Activated CD4-positive, alpha-beta T cell treated with anti-CD3 and anti-CD28 coated beads, Interleukin-2, amount 10 ng/mL, durations not matched to agents 7 days and 5 days (primary cell): ENCODE measurements at regions not wholly inside any gene's neighbourhood (a gene's known extent, or its start where the extent isn't known, plus 50 kb on each side); places are given as distances from the start of the nearest gene placed in this dataset.

Experiments used
- CTCF ChIA-PET: fragments of 350-600 bp; sonication (Branson Sonifier 250); formaldehyde crosslinking; loops from one replicate; lab custom pipeline; 2021; ENCODE audit warnings: antibody characterized with exemption; lab: Charles Lee
- POLR2A ChIA-PET: fragments of 350-600 bp; sonication (Branson Sonifier 250); formaldehyde crosslinking; loops from one replicate; lab custom pipeline; 2021; ENCODE audit warnings: antibody characterized with exemption; lab: Charles Lee
- DNase-seq: peaks from one replicate; pipeline ENCODE4 v3.0.0-alpha.2; 2020
- H3K27ac Mint-ChIP-seq: one replicate; pipeline ENCODE4 v1.8.0; 2021; ENCODE audit warnings: mild to moderate bottlenecking, moderate library complexity, mixed read lengths
- H3K27me3 Mint-ChIP-seq: one replicate; pipeline ENCODE4 v1.8.0; 2021; ENCODE audit warnings: mixed read lengths
- H3K36me3 Mint-ChIP-seq: one replicate; pipeline ENCODE4 v1.8.0; 2021; ENCODE audit warnings: low read depth, mixed read lengths
- H3K4me1 Mint-ChIP-seq: one replicate; pipeline ENCODE4 v1.8.0; 2021; ENCODE audit warnings: mixed read lengths
- H3K4me3 Mint-ChIP-seq: one replicate; pipeline ENCODE4 v1.8.0; 2021; ENCODE audit warnings: mild to moderate bottlenecking, moderate library complexity, mixed read lengths
- H3K9me3 Mint-ChIP-seq: one replicate; pipeline ENCODE4 v1.8.0; 2021; ENCODE audit warnings: mixed read lengths

- H3K4me3 Mint-ChIP-seq = no peak overlapping the region
- H3K9me3 Mint-ChIP-seq = peaks cover 6% of the 10 kb centered on the region
- no peaks in the 10 kb centered on the region for H3K4me1 Mint-ChIP-seq
- no peak overlapping the region for H3K27ac Mint-ChIP-seq
- H3K27me3 Mint-ChIP-seq = no peaks in the 10 kb centered on the region
- ChIA-PET POLR2A (no interaction called here), CTCF (no interaction called here)
- no peaks in the 10 kb centered on the region for H3K36me3 Mint-ChIP-seq
- DNase-seq = no peak
Measured at GRCh38 chr3:84175449-84175848, 783.3 kb upstream of the CADM2 start.

DNA sequence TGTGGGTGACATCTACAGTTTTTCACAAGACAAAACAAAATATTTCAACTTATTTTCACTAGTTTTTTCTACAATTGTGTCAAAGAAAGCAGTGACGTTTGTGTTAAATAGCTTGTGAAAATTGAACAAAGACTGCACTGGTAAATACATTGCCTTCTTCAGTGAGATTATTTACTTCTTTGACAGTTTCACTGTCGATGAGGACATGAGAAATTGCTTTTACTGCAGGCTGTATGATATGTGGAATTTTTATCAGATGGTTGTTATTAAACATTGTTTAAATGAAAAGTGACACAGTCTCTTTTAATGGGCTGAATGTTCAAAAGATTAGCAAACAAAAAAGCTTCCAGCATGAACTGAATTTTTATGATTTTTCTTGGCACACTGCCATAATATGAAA, 773.9 kb upstream of the CADM2 start:
- H3K27me3 Mint-ChIP-seq = no peaks in the 10 kb centered on the region
- H3K9me3 Mint-ChIP-seq = peaks cover 8% of the 10 kb centered on the region
- H3K36me3 Mint-ChIP-seq = no peaks in the 10 kb centered on the region
- ChIA-PET CTCF (no interaction called here), POLR2A (no interaction called here)
- no peak overlapping the region for H3K4me3 Mint-ChIP-seq
- no peak for DNase-seq
- H3K4me1 Mint-ChIP-seq = no peaks in the 10 kb centered on the region
- no peak overlapping the region for H3K27ac Mint-ChIP-seq

- no peaks in the 10 kb centered on the region for H3K27me3 Mint-ChIP-seq
- no peaks in the 10 kb centered on the region for H3K4me1 Mint-ChIP-seq
- no peak overlapping the region for H3K27ac Mint-ChIP-seq
- POLR2A ChIA-PET = no interaction called here
- no peak overlapping the region for H3K4me3 Mint-ChIP-seq
- CTCF ChIA-PET = no interaction called here
- H3K9me3 Mint-ChIP-seq = peaks cover 19% of the 10 kb centered on the region
- no peak for DNase-seq
- H3K36me3 Mint-ChIP-seq = no peaks in the 10 kb centered on the region
Measured at GRCh38 chr3:84194029-84194428, 764.8 kb upstream of the CADM2 start.

- Mint-ChIP-seq H3K4me3 (no peak overlapping the region), H3K4me1 (no peaks in the 10 kb centered on the region), H3K36me3 (no peaks in the 10 kb centered on the region), H3K27ac (no peak overlapping the region), H3K27me3 (no peaks in the 10 kb centered on the region), H3K9me3 (peaks cover 10% of the 10 kb centered on the region)
- no peak for DNase-seq
- POLR2A ChIA-PET = no interaction called here
- CTCF ChIA-PET = no interaction called here
Measured at GRCh38 chr3:84209474-84209873, 749.3 kb upstream of the CADM2 start.

- ChIA-PET CTCF (no interaction called here), POLR2A (no interaction called here)
- H3K27me3 Mint-ChIP-seq = no peaks in the 10 kb centered on the region
- no peak overlapping the region for H3K4me3 Mint-ChIP-seq
- DNase-seq = no peak
- no peaks in the 10 kb centered on the region for H3K4me1 Mint-ChIP-seq
- H3K9me3 Mint-ChIP-seq = peaks cover 24% of the 10 kb centered on the region
- no peaks in the 10 kb centered on the region for H3K36me3 Mint-ChIP-seq
- H3K27ac Mint-ChIP-seq = no peak overlapping the region
Measured at GRCh38 chr3:84223512-84223911, 735.3 kb upstream of the CADM2 start.

DNA sequence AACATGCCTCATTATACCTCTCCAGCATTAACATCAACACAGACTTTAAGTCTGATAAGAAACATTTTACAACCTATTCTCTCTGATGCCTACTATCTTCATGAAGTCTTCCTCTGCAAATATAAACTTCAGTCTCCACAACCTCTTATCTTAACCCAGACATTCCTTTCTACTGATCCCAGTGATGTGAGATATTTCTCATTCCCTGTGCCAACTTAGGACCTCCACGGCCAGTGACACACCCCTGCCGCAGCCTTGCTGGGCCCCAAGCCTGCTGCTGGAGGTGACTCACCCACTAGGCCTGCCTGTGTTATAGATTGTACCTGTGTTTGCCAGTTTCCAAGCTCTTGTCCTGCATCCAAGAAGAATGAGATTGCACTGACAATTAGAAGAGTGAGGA, 734.5 kb upstream of the CADM2 start:
- H3K27me3 Mint-ChIP-seq = no peaks in the 10 kb centered on the region
- H3K36me3 Mint-ChIP-seq = no peaks in the 10 kb centered on the region
- no peaks in the 10 kb centered on the region for H3K4me1 Mint-ChIP-seq
- CTCF ChIA-PET = no interaction called here
- POLR2A ChIA-PET = no interaction called here
- H3K9me3 Mint-ChIP-seq = peaks cover 24% of the 10 kb centered on the region
- no peak overlapping the region for H3K4me3 Mint-ChIP-seq
- DNase-seq = no peak
- H3K27ac Mint-ChIP-seq = no peak overlapping the region

- POLR2A ChIA-PET = no interaction called here
Measured at GRCh38 chr3:84236261-84236660, 722.5 kb upstream of the CADM2 start.

GRCh38 chr3:84245789-84246188, 713.0 kb upstream of the CADM2 start:
- CTCF ChIA-PET = no interaction called here
- POLR2A ChIA-PET = no interaction called here
- no peaks in the 10 kb centered on the region for H3K27me3 Mint-ChIP-seq
- peaks cover 9% of the 10 kb centered on the region for H3K9me3 Mint-ChIP-seq
- H3K4me1 Mint-ChIP-seq = no peaks in the 10 kb centered on the region
- H3K4me3 Mint-ChIP-seq = no peak overlapping the region
- no peak for DNase-seq
- no peaks in the 10 kb centered on the region for H3K36me3 Mint-ChIP-seq
- H3K27ac Mint-ChIP-seq = no peak overlapping the region

More at GRCh38 chr3:84236261-84236660, 722.5 kb upstream of the CADM2 start:
- Mint-ChIP-seq H3K9me3 (peaks cover 12% of the 10 kb centered on the region), H3K4me3 (no peak overlapping the region), H3K4me1 (no peaks in the 10 kb centered on the region), H3K27ac (no peak overlapping the region), H3K36me3 (no peaks in the 10 kb centered on the region), H3K27me3 (no peaks in the 10 kb centered on the region)
- DNase-seq = no peak
- CTCF ChIA-PET = no interaction called here

- Mint-ChIP-seq H3K9me3 (peaks cover 2% of the 10 kb centered on the region), H3K27me3 (no peaks in the 10 kb centered on the region), H3K36me3 (no peaks in the 10 kb centered on the region), H3K27ac (no peak overlapping the region), H3K4me1 (no peaks in the 10 kb centered on the region), H3K4me3 (no peak overlapping the region)
- no peak for DNase-seq
- CTCF ChIA-PET = no interaction called here
- POLR2A ChIA-PET = no interaction called here
Measured at GRCh38 chr3:84260596-84260995, 698.2 kb upstream of the CADM2 start.

DNA sequence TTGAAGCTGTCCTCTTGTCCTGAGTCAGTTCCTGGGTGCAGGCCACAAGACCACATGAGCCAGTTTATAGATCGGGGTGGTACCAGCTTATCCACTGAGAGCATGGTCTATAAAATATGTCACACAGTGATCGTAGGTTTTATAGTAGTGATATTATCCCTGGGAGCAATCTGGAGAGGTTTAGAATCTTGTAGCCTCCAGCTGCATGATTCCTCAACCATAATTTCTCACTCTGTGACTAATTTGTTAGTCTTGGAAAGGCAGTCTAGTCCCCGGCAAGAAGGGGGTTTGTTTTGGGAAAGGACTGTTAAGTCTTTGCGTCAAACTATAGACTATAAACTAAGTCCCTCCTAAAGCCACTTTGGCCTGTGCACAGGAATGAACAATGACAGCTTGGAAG, 693.0 kb upstream of the CADM2 start:
- Mint-ChIP-seq H3K4me1 (no peaks in the 10 kb centered on the region), H3K36me3 (no peaks in the 10 kb centered on the region), H3K4me3 (no peak overlapping the region), H3K9me3 (peaks cover 3% of the 10 kb centered on the region), H3K27me3 (no peaks in the 10 kb centered on the region), H3K27ac (no peak overlapping the region)
- POLR2A ChIA-PET = no interaction called here
- no peak for DNase-seq
- CTCF ChIA-PET = no interaction called here

DNA sequence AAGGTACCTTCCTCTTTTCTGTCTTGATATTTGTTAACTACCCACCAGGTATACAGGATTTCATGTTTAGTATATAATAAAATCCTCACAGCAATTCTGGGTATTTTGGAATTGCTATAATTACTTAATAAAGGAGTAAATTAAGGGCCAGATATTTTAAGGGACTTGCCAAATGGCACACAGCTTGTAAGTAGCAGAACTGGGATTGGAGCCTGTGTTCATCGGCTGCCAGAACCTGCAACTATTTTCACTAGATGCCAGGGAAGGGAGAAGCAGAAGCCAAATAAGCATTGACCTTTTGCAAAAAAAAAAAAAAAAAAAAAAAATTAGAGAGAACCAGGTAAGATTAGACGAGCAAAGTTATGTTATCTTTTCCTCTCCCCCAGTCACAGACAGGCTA, 683.3 kb upstream of the CADM2 start:
- POLR2A ChIA-PET = no interaction called here
- CTCF ChIA-PET = no interaction called here
- no peaks in the 10 kb centered on the region for H3K4me1 Mint-ChIP-seq
- DNase-seq = no peak
- no peak overlapping the region for H3K4me3 Mint-ChIP-seq
- no peaks in the 10 kb centered on the region for H3K27me3 Mint-ChIP-seq
- no peak overlapping the region for H3K27ac Mint-ChIP-seq
- peaks cover 5% of the 10 kb centered on the region for H3K9me3 Mint-ChIP-seq
- H3K36me3 Mint-ChIP-seq = no peaks in the 10 kb centered on the region

- ChIA-PET CTCF (no interaction called here), POLR2A (no interaction called here)
- Mint-ChIP-seq H3K4me3 (no peak overlapping the region), H3K4me1 (no peaks in the 10 kb centered on the region), H3K36me3 (no peaks in the 10 kb centered on the region), H3K27ac (no peak overlapping the region), H3K9me3 (peaks cover 7% of the 10 kb centered on the region), H3K27me3 (no peaks in the 10 kb centered on the region)
- no peak for DNase-seq
Measured at GRCh38 chr3:84277562-84278224, 681.1 kb upstream of the CADM2 start.

DNA sequence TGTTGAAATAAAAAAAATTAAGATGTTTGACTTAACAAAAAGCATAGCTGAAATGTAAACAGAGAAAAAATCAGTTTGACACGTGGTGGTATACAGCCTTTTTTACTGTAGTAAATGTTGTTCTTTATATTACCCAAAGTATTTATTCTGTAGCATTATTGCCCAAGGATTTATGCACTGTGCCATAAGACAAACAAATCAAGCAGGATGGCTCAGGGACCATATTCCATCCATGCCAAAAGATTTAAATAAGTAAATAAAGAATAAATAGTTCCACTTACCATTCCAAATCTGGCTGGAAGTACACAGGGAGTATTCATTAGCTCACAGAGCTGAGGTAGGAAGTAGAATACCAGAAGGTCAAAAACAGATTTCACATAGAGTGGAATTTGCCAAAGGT, 666.7 kb upstream of the CADM2 start:
- Mint-ChIP-seq H3K27me3 (no peaks in the 10 kb centered on the region), H3K27ac (no peak overlapping the region), H3K9me3 (no peaks in the 10 kb centered on the region), H3K36me3 (no peaks in the 10 kb centered on the region), H3K4me3 (no peak overlapping the region), H3K4me1 (no peaks in the 10 kb centered on the region)
- no peak for DNase-seq
- ChIA-PET POLR2A (no interaction called here), CTCF (no interaction called here)

DNA sequence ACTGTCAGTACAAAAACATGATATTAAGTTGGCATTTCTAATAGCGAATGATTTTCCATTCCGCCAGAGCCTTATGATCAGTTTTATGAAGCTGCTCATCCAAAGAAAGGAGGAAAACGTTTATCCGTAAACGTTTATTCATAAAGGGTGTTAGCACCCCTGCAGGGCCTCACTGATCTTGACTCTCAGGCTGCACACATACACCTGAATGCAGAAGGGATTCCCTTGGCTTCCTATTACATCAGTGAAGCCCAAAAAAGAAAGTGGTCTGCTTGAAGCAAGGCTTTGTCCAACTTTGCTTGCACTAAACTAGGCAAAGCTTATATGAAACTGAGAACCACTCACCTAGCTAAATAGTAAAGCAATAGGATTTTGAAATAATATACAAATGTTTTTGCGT, 659.5 kb upstream of the CADM2 start:
- ChIA-PET POLR2A (no interaction called here), CTCF (no interaction called here)
- H3K27ac Mint-ChIP-seq = no peak overlapping the region
- no peaks in the 10 kb centered on the region for H3K9me3 Mint-ChIP-seq
- H3K36me3 Mint-ChIP-seq = no peaks in the 10 kb centered on the region
- no peak overlapping the region for H3K4me3 Mint-ChIP-seq
- DNase-seq = no peak
- H3K27me3 Mint-ChIP-seq = no peaks in the 10 kb centered on the region
- no peaks in the 10 kb centered on the region for H3K4me1 Mint-ChIP-seq
